B cell (primary cell): ENCODE measurements at regions not wholly inside any gene's neighbourhood (a gene's known extent, or its start where the extent isn't known, plus 50 kb on each side); places are given as distances from the start of the nearest gene placed in this dataset.

Experiments used
- EZH2 ChIP-seq: IDR thresholded peaks from 2 replicates; pipeline ENCODE4 v1.6.1; 2012; ENCODE audit warnings: borderline replicate concordance, low read depth, mild to moderate bottlenecking, moderate library complexity, low read length; ENCODE audit not compliant: insufficient read depth, poor library complexity, severe bottlenecking
- TF ChIP-seq, protein P1 (sequence below): fragments of 200-600 bp; IDR thresholded peaks from one replicate; pipeline ENCODE4 v1.8.0; 2022; ENCODE audit warnings: antibody characterized with exemption, mild to moderate bottlenecking

DNA sequence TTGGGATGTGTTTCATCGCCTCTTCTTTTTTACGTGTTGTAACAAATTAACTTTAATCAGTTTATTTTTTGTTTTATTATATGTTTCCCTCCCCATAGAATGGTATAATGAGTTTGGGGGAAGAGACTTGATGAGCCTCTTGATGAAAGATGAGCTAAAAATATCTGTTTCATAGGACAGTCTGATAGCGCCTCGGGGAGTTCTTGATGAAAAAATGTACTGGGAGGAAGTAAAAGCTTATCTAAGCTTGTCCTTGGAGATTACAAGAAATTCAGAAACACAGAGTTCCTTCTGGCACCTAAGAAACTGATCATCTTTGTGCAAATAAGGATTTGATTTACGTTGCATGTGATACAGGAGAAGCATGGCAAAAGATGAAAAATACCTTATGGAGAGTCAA is 350.2 kb upstream of the CDH8 start:
- TF ChIP-seq EZH2: no peak
- TF ChIP-seq, protein P1, sequence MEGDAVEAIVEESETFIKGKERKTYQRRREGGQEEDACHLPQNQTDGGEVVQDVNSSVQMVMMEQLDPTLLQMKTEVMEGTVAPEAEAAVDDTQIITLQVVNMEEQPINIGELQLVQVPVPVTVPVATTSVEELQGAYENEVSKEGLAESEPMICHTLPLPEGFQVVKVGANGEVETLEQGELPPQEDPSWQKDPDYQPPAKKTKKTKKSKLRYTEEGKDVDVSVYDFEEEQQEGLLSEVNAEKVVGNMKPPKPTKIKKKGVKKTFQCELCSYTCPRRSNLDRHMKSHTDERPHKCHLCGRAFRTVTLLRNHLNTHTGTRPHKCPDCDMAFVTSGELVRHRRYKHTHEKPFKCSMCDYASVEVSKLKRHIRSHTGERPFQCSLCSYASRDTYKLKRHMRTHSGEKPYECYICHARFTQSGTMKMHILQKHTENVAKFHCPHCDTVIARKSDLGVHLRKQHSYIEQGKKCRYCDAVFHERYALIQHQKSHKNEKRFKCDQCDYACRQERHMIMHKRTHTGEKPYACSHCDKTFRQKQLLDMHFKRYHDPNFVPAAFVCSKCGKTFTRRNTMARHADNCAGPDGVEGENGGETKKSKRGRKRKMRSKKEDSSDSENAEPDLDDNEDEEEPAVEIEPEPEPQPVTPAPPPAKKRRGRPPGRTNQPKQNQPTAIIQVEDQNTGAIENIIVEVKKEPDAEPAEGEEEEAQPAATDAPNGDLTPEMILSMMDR: no peak
